Muscle of back (tissue), 3 donors: ENCODE measurements at regions not wholly inside any gene's neighbourhood (a gene's known extent, or its start where the extent isn't known, plus 50 kb on each side); places are given as distances from the start of the nearest gene placed in this dataset.

ENCODE experiments used
- DNase-seq, 3 donors: peaks; one replicate each; pipeline versions ENCODE4 v3.0.0 to v3.0.0-alpha.2; 2013

DNA sequence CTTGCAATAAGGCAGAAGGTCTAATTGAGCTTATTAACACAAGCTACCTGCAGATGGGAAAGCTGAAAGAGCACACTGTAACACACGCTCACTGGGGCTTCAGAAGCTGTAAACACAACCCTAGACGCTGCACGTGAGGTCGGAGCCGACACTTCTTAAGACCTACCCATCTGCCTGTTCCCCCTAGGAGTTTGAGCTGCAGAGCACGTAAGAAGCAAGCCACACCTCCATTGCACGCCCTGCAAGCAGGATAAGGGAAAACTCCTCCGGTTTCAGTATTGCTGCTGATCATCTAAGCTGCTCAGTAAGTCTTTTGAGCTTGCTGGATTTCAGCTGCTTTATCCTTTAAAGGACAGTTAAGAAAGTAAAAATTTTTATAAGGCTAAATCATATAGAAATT lies 244.0 kb upstream of the ZWINT start:
- peak in 1 of 3 donors; percentile 4 for DNase-seq

DNA sequence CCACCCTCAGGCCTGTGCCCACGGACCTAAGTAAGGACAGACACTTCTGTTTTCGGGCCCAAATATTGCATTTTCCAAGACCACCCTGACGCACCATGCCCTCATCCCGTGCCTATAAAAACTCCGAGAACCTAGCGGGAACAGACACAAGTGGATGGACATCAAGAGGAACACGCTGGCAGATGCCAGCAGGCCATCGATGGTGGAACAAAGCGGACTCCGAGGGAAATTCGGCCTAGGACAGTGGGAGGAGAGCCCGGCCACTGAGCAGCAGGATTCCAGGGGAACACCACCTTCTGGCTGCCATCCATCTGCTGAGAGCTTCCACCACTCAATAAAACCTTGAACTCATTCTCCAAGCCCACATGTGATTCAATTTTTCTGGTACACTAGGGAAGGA lies 243.6 kb upstream of the ZWINT start:
- no peak for DNase-seq

- DNase-seq, result no peak
These were observed 238.1 kb upstream of the ZWINT start for GRCh38 chr10:56599201-56599600.

DNA sequence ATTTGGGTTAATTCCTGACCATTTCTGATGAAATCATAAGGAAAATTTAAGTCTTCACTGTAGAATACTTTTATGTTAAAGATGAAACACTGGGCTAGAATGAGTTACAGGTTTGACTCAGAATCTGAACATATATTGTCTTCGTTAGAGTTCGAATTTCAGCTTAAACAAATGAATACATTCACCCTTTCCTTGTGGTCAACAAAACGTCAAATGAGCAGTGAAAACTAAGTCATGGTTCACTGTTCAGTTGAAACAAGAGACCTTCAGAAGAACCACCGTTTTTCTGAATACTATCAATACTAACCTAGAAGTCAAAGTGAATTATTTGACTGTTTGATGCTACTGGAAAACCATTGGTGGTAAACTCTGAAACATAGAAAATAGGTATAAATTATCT lies 235.2 kb upstream of the ZWINT start:
- no peak for DNase-seq

- no peak for DNase-seq
These were observed 232.1 kb upstream of the ZWINT start for GRCh38 chr10:56593120-56593519.

- DNase-seq, result no peak
These were observed 225.4 kb upstream of the ZWINT start for GRCh38 chr10:56586461-56586891.

GRCh38 chr10:56585447-56586171 lies 224.6 kb upstream of the ZWINT start:
- DNase-seq, result no peak

DNA sequence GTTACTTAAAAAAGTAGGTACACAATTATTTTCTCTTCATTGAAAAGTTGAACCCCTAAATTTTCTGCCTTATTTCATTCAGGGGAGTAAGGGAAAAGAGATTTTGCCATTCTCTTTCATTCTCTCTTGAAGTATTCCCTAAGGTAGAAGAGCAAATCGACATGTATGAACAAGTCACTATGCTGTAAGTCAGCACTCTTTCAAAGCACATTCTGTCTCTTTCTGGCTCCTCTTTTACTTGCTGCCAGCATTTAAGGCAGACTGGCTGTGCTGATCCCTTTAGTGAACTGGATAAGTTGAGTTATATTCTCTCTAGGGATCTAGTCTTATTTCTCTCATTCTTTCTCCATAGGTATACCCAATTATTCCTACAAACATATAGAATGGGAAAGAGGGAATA lies 222.3 kb upstream of the ZWINT start:
- no peak for DNase-seq

- no peak for DNase-seq
These were observed 206.5 kb upstream of the ZWINT start for GRCh38 chr10:56567580-56567979.

- no peak for DNase-seq
These were observed 200.3 kb upstream of the ZWINT start for GRCh38 chr10:56561336-56561735.

DNA sequence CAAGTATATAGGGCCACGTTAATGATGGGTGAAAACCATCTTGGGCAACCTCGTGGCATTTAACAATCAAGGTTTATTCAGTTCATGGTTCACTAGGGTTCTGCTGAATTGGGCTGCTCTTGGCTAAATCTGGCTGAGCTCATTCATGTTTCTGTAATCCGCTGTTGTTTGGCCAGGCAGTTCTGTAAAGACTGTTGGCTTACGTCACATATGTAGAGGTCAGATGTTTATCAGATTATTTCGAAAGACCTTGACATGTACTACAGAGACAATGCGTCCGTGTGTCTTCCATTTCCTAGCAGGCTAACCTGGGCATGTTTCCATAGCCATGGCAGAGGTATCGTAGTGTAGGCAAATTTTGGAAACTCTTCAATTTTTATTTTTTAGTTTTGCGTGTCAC lies 190.0 kb upstream of the ZWINT start:
- no peak for DNase-seq

- no peak for DNase-seq
These were observed 186.1 kb upstream of the ZWINT start for GRCh38 chr10:56547163-56547562.

DNA sequence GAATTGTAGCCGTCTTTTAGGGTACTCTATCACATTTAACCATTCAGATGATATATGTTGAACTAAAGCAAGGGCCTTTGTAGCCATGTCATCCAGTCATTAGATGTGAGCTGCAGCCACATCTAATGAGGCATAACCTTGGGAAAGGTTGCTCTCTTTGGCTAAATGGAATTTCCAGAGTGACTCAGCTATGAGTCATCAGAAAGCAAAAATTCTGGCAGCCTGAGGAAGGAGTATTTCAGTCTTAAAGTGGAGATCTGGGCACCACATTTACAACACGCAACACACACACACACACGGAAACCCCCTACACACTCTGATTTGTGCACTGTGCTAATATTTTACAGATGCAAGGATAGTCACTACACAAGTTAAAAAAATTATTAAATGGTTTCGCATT lies 176.9 kb upstream of the ZWINT start:
- peak in 1 of 3 donors; percentile 72 for DNase-seq

- DNase-seq, result no peak
These were observed 161.1 kb upstream of the ZWINT start for GRCh38 chr10:56522166-56522565.

GRCh38 chr10:56508562-56508961 lies 147.5 kb upstream of the ZWINT start:
- DNase-seq, result no peak

DNA sequence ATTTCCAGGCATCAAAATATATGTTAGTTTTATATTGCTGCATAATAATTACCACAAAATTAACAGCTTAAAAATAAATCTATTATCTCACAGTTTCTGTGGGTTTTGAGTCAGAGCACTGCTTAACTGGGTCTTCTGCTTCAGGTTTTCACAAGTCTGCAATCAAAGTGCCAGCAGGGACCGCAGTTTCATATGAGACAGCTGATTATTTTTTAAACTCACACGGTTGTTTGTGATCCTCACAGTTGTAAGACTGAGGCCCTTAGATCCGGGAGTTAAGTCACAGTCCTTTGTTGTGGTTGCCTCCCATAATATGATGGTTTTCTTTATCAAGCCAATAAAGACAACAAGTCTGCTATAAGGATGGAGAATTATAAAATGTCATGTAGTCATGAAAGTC lies 146.0 kb upstream of the ZWINT start:
- DNase-seq, result no peak

DNA sequence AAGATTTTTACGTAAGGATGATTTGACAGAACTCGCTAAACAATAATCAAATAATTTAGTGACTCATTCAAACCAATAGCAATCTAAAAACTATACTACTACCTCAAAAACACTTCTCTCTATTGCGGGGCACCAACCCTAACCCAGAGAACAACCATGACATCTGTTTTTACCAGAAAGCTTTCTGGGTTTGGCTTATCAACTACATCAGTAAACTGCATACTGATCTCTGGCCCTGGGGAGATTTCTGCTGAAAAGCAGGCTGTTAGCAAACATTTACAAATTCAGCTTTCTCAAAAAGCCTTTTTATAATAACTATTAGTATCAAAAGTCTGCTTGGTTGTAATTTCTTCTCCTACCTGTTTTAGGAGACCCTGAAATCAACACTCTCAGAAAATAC lies 144.5 kb upstream of the ZWINT start:
- no peak for DNase-seq

- DNase-seq, result no peak
These were observed 135.1 kb upstream of the ZWINT start for GRCh38 chr10:56496186-56496486.

DNA sequence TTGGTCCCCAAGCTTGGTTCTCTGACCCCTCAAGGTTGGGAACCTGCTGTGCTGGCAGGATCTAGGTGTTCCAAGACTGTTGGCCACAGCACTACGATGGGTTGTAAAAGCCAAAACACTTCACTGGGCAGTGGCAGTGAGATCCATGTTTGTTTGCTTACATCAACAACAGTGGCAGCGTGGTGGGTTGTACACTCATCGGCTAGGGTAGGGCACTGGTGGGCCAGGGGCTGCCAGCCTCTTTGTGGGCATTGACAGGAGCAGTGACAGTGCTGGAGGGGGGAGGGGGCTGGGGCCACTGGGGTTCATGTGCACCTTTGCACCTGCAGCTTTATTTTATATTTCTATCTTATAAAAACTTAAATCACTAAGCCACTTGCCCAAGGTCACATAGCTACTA lies 126.7 kb upstream of the ZWINT start:
- DNase-seq, result no peak

DNA sequence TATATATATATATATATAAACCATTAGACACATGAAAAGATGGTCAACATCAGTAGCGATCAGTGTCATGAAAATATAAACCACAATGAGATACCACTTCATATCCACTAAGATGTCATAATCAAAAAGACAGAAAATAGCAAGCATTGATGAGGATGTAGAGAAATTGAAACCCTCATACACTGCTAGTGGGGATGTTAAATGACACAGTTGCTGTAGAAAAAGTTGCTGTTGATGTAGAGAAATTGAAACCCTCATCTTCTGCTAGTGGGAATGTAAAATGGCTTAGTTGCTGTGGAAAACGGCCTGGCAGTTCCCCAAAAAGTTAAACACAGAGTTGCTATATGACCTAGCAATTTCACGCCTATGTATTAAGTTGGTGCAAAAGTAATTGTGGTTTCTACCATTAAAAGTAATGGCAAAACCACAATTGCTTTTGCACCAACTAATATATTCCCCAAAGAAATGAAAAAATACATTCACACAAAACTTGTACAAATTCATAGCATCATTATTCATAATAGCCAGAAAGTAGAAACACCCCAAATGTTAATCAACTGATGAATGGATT lies 120.5 kb upstream of the ZWINT start:
- DNase-seq, result no peak

DNA sequence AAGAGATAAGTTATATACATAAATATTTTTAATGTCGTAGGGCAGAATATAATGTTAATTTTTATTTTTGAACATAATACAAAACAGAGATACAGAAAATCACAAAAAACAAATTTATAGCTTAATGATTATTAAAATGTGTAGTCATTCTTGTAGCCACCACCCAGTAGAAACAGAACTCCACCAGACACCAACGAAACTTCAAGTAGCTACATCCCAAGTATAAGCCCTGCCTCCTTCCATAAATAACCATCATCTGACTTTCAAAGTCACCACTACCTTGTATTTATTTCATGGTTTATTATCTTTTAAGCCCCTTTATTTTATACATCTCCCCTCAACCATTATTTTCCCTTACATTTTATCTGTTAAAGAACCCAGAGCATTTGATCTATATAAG lies 111.9 kb upstream of the ZWINT start:
- DNase-seq, result no peak

GRCh38 chr10:56470701-56471100 lies 109.6 kb upstream of the ZWINT start:
- no peak for DNase-seq

DNA sequence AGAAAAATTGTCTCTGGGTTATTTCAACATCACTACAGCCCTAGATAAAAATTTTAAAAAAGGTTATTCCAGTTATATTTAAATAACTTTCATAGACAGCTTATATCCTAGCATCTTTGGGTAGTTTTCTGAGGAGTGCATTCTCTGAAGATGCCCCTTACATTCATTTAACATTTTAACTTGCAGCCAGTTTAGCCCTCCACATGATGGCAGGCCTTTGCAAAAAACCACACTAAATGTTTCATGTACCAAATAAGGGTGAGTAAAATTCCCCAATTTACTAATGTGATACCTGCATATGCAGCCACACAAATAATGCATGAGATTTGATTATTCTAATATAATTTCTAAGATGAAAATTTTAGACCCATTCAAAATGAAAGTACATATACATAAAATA lies 108.4 kb upstream of the ZWINT start:
- DNase-seq, result no peak

GRCh38 chr10:56466005-56466404 lies 104.9 kb upstream of the ZWINT start:
- DNase-seq, result no peak
